ENCODE measurements at regions not wholly inside any gene's neighbourhood (a gene's known extent, or its start where the extent isn't known, plus 50 kb on each side); places are given as distances from the start of the nearest gene placed in this dataset.

DNA sequence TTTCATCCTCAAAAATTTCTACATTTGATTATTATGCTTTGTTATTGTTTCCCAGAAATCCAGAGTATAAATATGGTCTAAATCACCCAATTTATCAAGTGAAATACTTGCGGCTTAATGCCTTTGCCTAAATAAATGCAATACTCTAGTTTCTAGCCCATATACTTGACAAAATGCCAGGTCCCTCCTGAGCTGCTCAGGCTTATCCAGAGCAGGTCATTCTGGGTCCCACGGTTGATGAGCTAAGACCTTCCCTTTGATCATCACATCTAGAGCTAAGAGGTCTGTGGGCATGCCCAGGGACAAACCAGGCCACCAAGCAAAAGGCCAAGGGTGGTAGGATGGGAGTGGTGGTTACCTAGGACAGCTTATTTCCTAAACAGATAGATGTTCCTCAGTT, 180.1 kb downstream of the SMIM20 start:
- no peaks in the 10 kb centered on the region for H3K4me1 ChIP-seq
- DNase-seq (ENCODE audit: extremely low spot score in 2 of 2) = no peak
- no peaks in the 10 kb centered on the region for H3K27me3 ChIP-seq
- no peak overlapping the region for H3K4me3 ChIP-seq
- intact Hi-C loops (cut with DNase I) = no loop called here
- no peaks in the 10 kb centered on the region for H3K9me3 ChIP-seq
- TF ChIP-seq POLR2A (IDR thresholded peaks at IDR 0.05) (no peak), POLR2AphosphoS5 (IDR thresholded peaks at IDR 0.05; ENCODE audit: insufficient read depth in 1 of 2, low read depth in 1 of 2) (no peak)
- no peaks in the 10 kb centered on the region for H3K36me3 ChIP-seq
- H3K27ac ChIP-seq = no peak overlapping the region

DNA sequence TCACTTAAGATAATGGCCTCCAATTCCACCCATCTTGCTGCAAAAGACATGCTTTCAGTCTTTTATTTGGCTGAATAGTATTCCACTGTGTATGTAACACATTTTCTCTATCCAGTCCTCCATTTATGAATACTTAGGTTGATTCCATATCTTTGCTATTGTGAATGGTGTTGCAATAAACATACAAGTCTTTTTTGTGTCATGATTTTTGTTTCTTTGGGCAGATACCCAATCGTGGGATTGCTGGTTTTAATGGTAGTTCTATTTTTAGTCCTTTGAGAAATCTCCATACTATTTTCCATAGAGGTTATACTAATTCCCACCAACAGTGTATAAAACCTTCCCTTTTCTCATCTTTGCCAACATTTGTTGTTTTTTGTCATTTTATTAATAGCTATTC, 180.9 kb downstream of the SMIM20 start:
- intact Hi-C loops (cut with DNase I) = no loop called here
- H3K27me3 ChIP-seq = no peaks in the 10 kb centered on the region
- no peaks in the 10 kb centered on the region for H3K9me3 ChIP-seq
- no peak for TF ChIP-seq POLR2AphosphoS5 (IDR thresholded peaks at IDR 0.05; ENCODE audit: insufficient read depth in 1 of 2, low read depth in 1 of 2)
- TF ChIP-seq, protein P1, sequence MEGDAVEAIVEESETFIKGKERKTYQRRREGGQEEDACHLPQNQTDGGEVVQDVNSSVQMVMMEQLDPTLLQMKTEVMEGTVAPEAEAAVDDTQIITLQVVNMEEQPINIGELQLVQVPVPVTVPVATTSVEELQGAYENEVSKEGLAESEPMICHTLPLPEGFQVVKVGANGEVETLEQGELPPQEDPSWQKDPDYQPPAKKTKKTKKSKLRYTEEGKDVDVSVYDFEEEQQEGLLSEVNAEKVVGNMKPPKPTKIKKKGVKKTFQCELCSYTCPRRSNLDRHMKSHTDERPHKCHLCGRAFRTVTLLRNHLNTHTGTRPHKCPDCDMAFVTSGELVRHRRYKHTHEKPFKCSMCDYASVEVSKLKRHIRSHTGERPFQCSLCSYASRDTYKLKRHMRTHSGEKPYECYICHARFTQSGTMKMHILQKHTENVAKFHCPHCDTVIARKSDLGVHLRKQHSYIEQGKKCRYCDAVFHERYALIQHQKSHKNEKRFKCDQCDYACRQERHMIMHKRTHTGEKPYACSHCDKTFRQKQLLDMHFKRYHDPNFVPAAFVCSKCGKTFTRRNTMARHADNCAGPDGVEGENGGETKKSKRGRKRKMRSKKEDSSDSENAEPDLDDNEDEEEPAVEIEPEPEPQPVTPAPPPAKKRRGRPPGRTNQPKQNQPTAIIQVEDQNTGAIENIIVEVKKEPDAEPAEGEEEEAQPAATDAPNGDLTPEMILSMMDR (IDR thresholded peaks at IDR 0.05) = no peak
- no peak for TF ChIP-seq POLR2A (IDR thresholded peaks at IDR 0.05)
- H3K4me1 ChIP-seq = no peaks in the 10 kb centered on the region
- no peak for DNase-seq (ENCODE audit: extremely low spot score in 2 of 2)
- H3K4me3 ChIP-seq = no peak overlapping the region
- no peaks in the 10 kb centered on the region for H3K36me3 ChIP-seq
- H3K27ac ChIP-seq = no peak overlapping the region

DNA sequence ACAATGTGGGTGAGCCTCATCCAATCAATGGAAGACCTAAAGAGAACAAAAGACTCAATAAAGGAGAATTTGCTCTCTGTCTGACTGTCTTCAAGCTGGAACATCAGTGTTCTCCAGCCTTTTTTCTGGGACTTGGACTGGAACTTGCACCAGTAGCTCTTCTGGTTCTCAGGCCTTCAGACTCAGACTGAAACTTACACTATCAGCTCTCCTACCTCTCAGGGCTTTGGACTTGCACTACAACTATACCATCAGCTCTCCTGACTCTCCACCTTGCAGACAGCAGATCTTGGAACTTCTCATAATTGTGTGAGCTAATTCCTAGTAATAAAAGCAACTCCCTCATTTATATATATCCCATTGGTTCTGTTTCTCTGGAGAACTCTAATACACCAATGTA, 185.9 kb downstream of the SMIM20 start:
- Histone ChIP-seq H3K4me1 (no peaks in the 10 kb centered on the region), H3K4me3 (no peak overlapping the region), H3K36me3 (no peaks in the 10 kb centered on the region), H3K27me3 (no peaks in the 10 kb centered on the region), H3K27ac (no peak overlapping the region), H3K9me3 (no peaks in the 10 kb centered on the region)
- intact Hi-C loops (cut with DNase I) = no loop called here
- no peak for TF ChIP-seq POLR2A (IDR thresholded peaks at IDR 0.05)
- TF ChIP-seq POLR2AphosphoS5 (IDR thresholded peaks at IDR 0.05; ENCODE audit: insufficient read depth in 1 of 2, low read depth in 1 of 2) = no peak
- no peak for DNase-seq (ENCODE audit: extremely low spot score in 2 of 2)

DNA sequence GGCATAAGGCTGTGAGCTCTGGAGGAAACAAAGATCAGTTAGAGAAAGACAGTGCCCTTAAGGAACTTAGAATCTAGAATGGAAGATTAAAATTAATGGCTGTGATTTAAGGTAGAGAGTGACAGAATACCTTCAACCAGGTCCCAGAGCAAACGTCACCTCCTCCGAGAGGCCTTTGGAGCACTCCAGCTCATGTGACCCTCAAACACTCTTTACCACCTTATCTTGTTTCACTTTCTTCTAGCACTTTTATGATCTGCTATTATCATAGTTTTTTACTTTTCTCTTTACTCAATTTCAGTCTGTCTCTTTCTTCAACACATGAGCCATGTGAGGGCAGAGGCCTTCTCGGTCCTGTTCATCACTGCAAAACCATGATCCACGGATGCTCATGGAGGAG, 187.0 kb downstream of the SMIM20 start:
- TF ChIP-seq POLR2A (IDR thresholded peaks at IDR 0.05) (no peak), POLR2AphosphoS5 (IDR thresholded peaks at IDR 0.05; ENCODE audit: insufficient read depth in 1 of 2, low read depth in 1 of 2) (no peak)
- TF ChIP-seq, protein P1 (IDR thresholded peaks at IDR 0.05) = no peak
- peaks cover 3% of the 10 kb centered on the region for H3K4me1 ChIP-seq
- intact Hi-C loops (cut with DNase I) = no loop called here
- H3K9me3 ChIP-seq = no peaks in the 10 kb centered on the region
- H3K36me3 ChIP-seq = no peaks in the 10 kb centered on the region
- no peak overlapping the region for H3K27ac ChIP-seq
- H3K27me3 ChIP-seq = no peaks in the 10 kb centered on the region
- no peak for DNase-seq (ENCODE audit: extremely low spot score in 2 of 2)
- no peak overlapping the region for H3K4me3 ChIP-seq

DNA sequence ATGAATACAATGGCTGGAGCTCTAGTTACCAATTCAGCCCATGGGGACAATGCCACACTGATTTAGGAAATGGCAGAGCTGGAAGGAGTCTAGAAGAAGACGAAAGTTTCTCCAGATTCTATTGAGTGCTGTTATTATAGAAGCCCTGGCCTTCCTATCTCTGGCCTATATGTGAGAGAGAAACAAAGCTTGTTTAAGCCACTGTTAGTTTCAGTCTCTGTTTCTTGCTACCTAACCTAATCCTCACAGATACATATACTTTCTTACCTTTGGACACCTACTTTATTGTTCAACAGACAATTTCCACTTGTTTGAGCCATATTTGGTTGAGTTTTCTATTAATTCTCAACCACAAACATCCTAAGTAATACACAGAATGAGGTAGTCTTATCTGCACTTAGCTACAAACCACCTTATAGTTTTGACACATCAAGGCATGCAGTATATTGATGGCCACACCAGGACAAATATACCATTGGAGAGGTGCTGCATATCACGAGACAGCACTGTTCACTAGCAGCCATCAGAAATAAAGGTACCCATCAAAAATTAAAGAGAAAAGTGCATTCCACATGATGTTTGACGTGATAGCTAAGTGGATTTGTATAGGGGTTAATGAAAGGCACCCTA, 190.2 kb downstream of the SMIM20 start:
- Histone ChIP-seq H3K9me3 (no peaks in the 10 kb centered on the region), H3K4me1 (peaks cover 12% of the 10 kb centered on the region), H3K27ac (no peak overlapping the region), H3K4me3 (no peak overlapping the region), H3K36me3 (no peaks in the 10 kb centered on the region), H3K27me3 (no peaks in the 10 kb centered on the region)
- TF ChIP-seq POLR2A (IDR thresholded peaks at IDR 0.05) = no peak
- TF ChIP-seq, protein P1 (IDR thresholded peaks at IDR 0.05) = no peak
- no peak for TF ChIP-seq POLR2AphosphoS5 (IDR thresholded peaks at IDR 0.05; ENCODE audit: insufficient read depth in 1 of 2, low read depth in 1 of 2)
- intact Hi-C loops (cut with DNase I) = no loop called here
- no peak for DNase-seq (ENCODE audit: extremely low spot score in 2 of 2)

DNA sequence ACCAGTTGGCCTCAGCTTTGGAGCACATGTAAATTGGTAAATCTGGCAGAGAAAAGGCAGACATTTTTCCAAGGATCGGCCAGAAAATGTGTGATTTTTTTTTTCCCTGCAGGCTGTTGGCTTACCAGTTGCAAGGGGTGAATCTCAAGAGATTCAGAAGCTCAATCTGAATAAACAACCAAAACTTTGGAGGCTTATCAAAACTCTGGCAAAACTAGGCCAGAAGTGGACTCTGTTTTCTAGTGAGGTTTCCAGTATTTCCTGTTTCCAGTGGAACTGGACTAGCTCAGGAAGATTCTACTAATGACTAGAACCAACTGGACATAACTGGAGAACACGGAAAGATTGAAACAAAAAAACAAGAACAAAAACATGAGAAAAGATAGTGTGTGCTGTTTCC, 191.3 kb downstream of the SMIM20 start:
- peak overlapping the region; percentile 0 for H3K27ac ChIP-seq
- H3K4me1 ChIP-seq = peaks cover 12% of the 10 kb centered on the region
- DNase-seq (ENCODE audit: extremely low spot score in 2 of 2) = no peak
- no peaks in the 10 kb centered on the region for H3K9me3 ChIP-seq
- intact Hi-C loops (cut with DNase I) = no loop called here
- no peak overlapping the region for H3K4me3 ChIP-seq
- TF ChIP-seq POLR2A (IDR thresholded peaks at IDR 0.05) = no peak
- TF ChIP-seq, protein P1 (IDR thresholded peaks at IDR 0.05) = no peak
- H3K27me3 ChIP-seq = no peaks in the 10 kb centered on the region
- no peaks in the 10 kb centered on the region for H3K36me3 ChIP-seq

Data from vagina (tissue), 2 donors.